ENCODE measurements at regions not wholly inside any gene's neighbourhood (a gene's known extent, or its start where the extent isn't known, plus 50 kb on each side); places are given as distances from the start of the nearest gene placed in this dataset.

GRCh38 chr5:5816960-5817359 lies 394.5 kb downstream of the ICE1 start:
- TF ChIP-seq CTCF (IDR thresholded peaks at IDR 0.05; ENCODE audit: insufficient read depth, low read length, missing control alignments), result no peak
- no peak overlapping the region for H3K4me3 ChIP-seq (ENCODE audit: low read depth, low read length)
- ChIA-PET CTCF (no interaction called here), POLR2A (no interaction called here)
- DNase-seq (ENCODE audit: low read depth, low spot score), result no peak

- no peak overlapping the region for H3K4me3 ChIP-seq (ENCODE audit: low read depth, low read length)
- POLR2A ChIA-PET, result no interaction called here
- no peak for TF ChIP-seq CTCF (IDR thresholded peaks at IDR 0.05; ENCODE audit: insufficient read depth, low read length, missing control alignments)
- CTCF ChIA-PET, result no interaction called here
- no peak for DNase-seq (ENCODE audit: low read depth, low spot score)
These were observed 391.0 kb downstream of the ICE1 start for GRCh38 chr5:5813441-5813840.

- POLR2A ChIA-PET, result no interaction called here
These were observed 388.0 kb downstream of the ICE1 start for GRCh38 chr5:5810461-5810860.

GRCh38 chr5:5805916-5806315 lies 383.4 kb downstream of the ICE1 start:
- ChIA-PET POLR2A (no interaction called here), CTCF (no interaction called here)
- no peak for DNase-seq (ENCODE audit: low read depth, low spot score)
- H3K4me3 ChIP-seq (ENCODE audit: low read depth, low read length), result no peak overlapping the region
- no peak for TF ChIP-seq CTCF (IDR thresholded peaks at IDR 0.05; ENCODE audit: insufficient read depth, low read length, missing control alignments)

More at GRCh38 chr5:5810461-5810860, 388.0 kb downstream of the ICE1 start:
- CTCF ChIA-PET, result no interaction called here
- no peak overlapping the region for H3K4me3 ChIP-seq (ENCODE audit: low read depth, low read length)
- no peak for DNase-seq (ENCODE audit: low read depth, low spot score)
- TF ChIP-seq CTCF (IDR thresholded peaks at IDR 0.05; ENCODE audit: insufficient read depth, low read length, missing control alignments), result no peak

- CTCF ChIA-PET, result no interaction called here
These were observed 382.2 kb downstream of the ICE1 start for GRCh38 chr5:5804478-5805233.

More at GRCh38 chr5:5804478-5805233, 382.2 kb downstream of the ICE1 start:
- POLR2A ChIA-PET, result no interaction called here
- DNase-seq (ENCODE audit: low read depth, low spot score), result no peak
- TF ChIP-seq CTCF (IDR thresholded peaks at IDR 0.05; ENCODE audit: insufficient read depth, low read length, missing control alignments), result no peak
- H3K4me3 ChIP-seq (ENCODE audit: low read depth, low read length), result no peak overlapping the region

Data from AG04449 (cell line).